Mucosa of gallbladder (tissue), 1 donor: ENCODE measurements at regions not wholly inside any gene's neighbourhood (a gene's known extent, or its start where the extent isn't known, plus 50 kb on each side); places are given as distances from the start of the nearest gene placed in this dataset.
A peak's percentile ranks its signal among the peaks of the same experiment; 100 is the strongest.
"Not testable (repeated sequence)": the region's sequence is repeated elsewhere in the genome, so short reads cannot be mapped to it uniquely, and the experiment has no call there.

ENCODE experiments used
- DNase-seq: peaks from one replicate; pipeline ENCODE4 v3.0.0-alpha.2; 2020; ENCODE audit warnings: low spot score
- donor health status: DM: no; HTN: no; CAD: no.

DNA sequence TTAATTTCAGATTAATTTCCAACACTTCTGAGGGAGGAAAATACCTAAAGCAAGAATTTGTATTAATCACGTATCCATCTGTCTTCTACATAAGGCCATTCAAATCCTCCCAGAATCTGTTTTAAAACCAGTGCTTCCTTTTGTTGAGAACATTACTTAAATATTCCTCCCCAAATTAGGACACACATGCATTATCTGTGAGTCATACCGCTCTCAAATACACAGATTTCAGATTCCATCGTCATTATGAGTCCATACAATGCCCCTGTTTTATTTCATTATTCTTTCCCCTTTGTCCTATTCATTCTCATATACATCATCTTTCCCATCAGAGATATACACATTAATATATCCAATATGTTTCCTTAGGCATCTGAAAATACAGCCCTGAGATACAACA, 57.3 kb upstream of the PRSS12 start:
- DNase-seq, result no peak

- no peak for DNase-seq
These were observed 64.5 kb upstream of the PRSS12 start for GRCh38 chr4:118417325-118417724.

GRCh38 chr4:118417800-118418199, 65.0 kb upstream of the PRSS12 start:
- peak; percentile 43 for DNase-seq

DNA sequence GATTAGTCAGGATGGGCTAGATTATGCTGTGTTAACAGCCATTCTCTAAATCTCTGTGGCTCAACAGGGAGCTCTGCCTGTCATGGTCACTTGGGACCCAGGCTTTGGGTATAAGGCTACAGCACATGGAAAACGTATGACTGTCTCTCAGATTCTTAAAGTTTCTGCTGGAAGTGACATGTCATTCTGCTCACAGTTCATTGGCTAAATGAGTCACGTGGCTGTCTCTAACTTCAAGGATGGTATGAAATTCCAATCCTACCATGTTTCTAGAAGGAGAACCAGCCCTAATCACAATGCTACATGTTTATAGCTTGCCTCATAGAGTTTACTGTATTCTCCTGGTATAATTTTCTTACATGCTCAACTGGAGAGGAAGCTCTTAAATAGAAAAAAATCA, 65.6 kb upstream of the PRSS12 start:
- DNase-seq, result not testable (repeated sequence)

DNA sequence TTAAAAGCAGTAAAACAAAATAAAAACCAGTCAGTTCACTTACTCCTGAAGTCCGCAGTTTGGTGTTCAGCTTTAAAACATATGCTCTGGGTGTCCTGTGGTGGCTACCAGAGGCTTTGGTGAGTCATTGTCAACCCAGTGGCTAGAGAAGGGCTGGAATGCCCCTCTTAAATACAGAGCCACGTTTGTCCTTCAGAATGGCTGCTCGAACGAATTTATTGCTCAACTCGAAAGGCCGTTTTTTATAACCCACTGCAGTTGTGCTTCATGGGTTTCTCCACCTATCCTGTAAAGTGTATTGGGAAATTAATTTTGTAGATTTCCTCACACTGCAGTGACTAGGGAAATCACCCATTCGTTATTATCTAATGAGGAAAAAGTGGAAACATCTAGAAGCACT, 66.8 kb upstream of the PRSS12 start:
- DNase-seq, result not testable (repeated sequence)

DNA sequence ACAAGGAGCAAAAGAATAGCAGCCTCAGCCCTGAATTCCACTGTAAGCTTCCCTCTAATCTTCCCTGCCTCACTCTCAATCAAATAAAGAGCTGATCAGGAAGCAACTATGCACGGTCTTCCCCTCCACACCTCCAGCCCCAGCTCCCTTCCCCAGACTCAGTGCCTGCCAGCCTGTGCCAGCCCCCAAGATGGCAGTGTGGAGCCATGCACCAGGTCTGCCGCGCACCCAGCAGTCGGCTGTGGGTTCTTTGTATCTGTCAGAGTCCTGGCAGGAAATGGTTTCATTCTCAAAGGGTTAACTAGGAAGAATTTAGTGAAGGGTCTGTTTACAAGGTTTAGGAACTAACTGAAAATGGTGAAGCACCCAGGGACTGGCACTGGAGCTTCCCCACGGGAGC, 71.3 kb upstream of the PRSS12 start:
- DNase-seq, result peak; percentile 44

- DNase-seq, result not testable (repeated sequence)
These were observed 76.1 kb upstream of the PRSS12 start for GRCh38 chr4:118428881-118429280.

DNA sequence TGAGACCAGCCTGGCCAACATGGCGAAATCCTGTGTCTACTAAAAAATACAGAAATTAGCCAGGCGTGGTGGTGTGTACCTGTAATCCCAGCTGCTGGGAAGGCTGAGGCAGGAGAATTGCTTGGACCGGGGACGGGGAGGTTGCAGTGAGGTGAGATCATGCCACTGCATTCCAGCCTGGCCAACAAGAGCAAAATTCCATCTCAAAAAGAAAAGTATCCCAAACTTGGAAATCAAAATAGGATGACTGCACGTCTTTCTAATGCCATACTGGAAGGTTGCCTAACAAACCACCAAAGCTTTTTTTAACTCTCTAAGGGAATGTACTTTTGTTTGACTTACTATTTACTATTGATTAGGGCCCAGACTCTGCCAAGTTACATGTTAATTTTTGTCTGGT, 79.6 kb upstream of the PRSS12 start:
- not testable (repeated sequence) for DNase-seq

DNA sequence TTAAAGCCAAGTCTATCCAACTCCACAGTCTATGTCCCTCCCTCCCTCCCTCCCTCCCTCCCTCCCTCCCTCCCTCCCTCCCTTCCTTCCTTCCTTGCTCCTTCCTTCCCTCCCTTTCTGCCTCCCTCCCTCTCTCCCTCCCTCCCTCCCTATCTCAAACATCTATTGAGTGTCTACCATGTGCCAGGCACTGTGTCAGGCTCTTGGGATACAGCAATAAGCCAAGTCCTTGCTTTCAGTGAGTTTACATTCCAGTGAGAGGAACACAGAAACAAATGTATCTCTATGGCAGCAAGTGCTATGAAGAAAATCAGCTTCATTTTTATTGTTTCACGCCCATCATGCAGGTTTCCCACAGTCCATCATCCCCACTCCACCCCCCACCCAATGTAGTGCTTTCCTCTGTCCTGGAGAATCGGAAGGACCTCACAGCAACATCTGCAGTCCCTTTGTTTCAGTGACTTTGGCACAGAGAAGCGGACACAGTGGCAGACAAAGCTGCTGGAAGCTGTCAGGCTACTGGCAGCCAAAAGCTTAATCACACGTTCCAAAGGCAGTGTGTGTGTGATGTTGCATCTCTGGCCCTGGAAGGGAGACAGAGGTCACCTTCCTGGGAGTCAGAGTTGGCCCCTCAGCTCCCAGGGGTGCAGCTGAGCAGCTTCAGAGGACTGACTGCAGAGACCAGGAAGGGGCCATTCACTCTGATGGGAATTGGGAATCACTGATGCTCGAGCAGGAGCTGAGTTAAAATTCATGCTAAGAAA, 81.0 kb upstream of the PRSS12 start:
- DNase-seq, result not testable (repeated sequence)

GRCh38 chr4:118435415-118435814, 82.6 kb upstream of the PRSS12 start:
- not testable (repeated sequence) for DNase-seq

DNA sequence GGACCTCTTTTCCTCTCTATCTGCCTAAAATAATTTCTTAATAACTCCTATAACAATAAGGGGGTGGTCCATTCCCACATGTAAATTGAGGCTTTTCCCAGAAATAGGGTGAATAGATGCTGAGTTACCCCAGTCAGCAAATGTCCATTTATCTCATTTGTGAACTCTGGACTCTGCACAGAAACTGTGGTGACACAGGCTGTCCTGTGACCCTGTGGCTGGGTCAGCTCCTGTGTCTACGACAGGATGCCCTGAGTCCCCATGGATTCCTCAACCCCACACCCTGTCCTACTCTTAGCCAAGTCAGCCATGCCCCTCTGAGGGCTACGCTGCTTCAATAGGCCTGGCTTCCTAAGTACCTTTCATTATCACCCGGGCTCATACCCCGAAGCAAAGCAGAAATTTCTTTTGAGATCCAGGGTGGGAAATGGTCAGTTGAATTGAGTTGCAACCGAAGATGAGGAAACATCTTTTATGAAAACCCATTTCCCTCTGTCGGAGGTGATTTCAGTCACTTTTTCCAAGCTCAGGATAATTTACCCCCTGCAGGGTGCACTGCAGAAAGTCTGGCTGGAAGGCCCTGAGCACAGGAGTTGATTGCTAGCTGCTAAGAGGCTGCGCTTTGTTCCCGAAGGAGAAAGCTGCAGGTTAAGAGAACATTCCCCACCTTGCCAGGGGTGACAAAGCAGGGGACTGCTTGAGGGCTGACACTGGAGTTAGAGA, 89.5 kb upstream of the PRSS12 start:
- DNase-seq, result not testable (repeated sequence)

- not testable (repeated sequence) for DNase-seq
These were observed 94.6 kb upstream of the PRSS12 start for GRCh38 chr4:118447397-118447796.

- DNase-seq, result not testable (repeated sequence)
These were observed 102.1 kb upstream of the PRSS12 start for GRCh38 chr4:118454857-118455256.

DNA sequence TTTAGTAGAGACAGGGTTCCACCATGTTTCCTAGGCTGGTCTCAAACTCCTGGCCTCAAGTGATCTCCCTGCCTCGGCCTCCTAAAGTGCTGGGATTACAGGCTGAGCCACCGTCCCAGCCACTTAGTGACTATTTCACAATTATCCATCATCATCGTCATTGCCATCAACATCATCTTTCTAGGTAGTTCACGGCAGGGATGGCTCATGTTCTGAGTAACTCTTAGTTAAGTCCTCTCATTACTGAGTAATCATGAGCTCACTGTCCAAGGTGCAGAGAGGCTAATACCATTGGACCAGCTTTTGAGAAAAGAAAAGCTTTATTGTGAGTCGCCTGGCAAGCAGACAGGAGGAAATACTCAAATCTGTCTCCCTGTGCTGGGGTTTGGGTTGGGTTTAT, 108.6 kb upstream of the PRSS12 start:
- not testable (repeated sequence) for DNase-seq

DNA sequence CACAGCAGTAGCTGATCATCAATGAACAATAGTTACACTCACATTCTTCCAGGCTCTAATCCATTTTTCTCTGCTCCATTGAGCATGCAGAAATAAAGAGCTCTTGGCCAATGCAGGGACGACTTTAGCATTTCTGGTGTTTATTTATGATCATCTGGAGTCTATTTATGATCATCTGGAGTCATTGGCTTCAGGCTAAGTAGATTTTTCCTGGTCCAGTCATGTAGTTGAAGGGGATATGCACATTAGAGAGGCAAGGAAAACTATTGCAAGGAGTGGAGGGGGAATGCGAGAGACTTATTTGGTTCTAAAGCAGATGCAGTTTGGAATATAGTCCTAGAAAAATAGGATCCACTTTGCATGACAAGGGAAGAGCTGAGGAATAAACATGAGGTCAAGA, 113.0 kb upstream of the PRSS12 start:
- not testable (repeated sequence) for DNase-seq

DNA sequence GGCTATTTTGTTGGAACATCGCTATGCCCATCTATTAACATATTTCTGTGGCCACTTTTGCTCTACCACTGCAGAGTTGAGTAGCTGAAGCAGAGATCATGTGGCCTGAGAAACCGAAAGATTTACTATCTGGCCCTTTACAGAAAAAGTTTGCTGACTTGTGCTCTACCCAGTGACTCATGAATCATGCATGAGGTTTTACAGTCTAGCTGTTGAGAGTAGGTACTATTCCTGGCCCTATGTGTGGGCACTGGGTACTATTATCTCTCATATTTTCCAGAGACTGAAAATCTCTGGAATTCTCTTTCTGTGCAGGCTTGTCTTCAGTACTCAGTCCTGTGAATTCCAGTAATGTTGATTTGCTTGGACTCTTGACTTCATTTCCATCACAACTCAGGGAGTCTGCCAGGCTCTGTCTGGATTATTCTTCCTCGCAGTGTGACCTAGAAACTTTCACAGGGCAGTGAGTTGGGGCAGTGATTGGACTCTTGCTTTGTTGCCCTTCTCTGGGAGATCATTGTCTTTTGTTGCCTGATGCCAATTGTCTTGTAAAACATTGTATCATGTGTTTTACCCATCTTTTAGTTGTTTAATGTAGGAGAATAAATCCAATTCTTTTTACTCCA, 121.3 kb upstream of the PRSS12 start:
- DNase-seq, result not testable (repeated sequence)

DNA sequence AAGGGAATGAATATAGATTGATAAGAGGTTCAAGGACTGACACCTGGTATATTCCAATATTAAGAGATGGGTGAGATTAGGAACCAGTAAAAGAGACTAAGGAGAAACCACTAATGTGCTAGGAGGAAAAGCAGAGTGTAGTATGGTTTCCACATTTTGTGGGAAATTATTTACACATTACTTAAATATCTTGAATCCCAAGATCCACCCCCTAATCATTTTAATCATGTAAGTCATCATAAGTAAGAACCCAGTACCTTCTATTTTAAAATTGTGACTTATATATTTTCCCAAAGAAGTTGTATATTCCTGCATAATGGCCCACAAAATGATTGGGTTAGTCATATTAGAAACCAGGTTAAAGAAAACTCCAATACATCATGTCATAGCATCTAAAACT, 122.0 kb upstream of the PRSS12 start:
- DNase-seq, result not testable (repeated sequence)

- DNase-seq, result not testable (repeated sequence)
These were observed 123.1 kb upstream of the PRSS12 start for GRCh38 chr4:118475901-118476300.

DNA sequence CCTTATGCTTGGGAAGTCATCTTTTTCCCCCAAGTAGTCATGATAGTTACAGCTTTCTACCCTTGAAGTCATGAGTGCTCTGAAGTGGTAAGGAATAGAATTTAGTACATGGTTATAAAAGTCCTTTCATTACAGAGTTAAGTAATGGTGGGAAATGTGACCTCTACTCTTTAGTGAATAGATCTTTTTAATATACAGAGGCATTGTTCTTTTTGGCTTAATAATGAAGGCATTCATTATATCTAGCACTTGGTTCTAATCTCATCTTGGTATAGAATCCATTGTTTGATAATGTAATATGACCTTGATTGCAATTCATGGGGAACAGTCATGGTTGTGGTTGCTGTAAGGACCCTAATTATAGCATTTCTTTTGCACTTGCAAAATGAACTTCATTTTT, 125.0 kb upstream of the PRSS12 start:
- DNase-seq, result not testable (repeated sequence)

- not testable (repeated sequence) for DNase-seq
These were observed 133.1 kb upstream of the PRSS12 start for GRCh38 chr4:118485801-118486314.

GRCh38 chr4:118492963-118493362, 140.2 kb upstream of the PRSS12 start:
- not testable (repeated sequence) for DNase-seq

DNA sequence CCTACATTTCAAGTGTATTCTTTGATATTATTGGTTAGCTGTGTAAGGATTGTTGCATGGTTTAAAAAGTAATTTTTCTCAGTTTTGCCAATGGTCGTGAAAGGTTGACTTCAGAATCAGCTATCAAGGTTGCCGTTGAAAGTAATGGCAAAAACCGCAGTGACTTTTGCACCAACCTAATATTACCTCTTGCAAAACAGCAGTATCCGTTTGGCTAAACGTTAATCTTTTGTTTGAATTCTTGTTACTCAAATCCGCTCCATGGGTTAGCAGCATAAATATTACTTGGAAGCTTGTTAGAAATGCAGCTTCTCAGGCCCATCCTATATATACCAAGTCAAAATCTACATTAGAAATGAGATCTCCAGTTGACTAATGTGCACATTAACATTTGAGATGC, 141.6 kb upstream of the PRSS12 start:
- DNase-seq, result not testable (repeated sequence)
